HG02943 (cell line): ENCODE measurements at regions not wholly inside any gene's neighbourhood (a gene's known extent, or its start where the extent isn't known, plus 50 kb on each side); places are given as distances from the start of the nearest gene placed in this dataset.
"Not testable (repeated sequence)": the region's sequence is repeated elsewhere in the genome, so short reads cannot be mapped to it uniquely, and the experiment has no call there.

Experiments
- ATAC-seq: cut with Tn5 transposase; IDR thresholded peaks from one replicate; pipeline ENCODE4 v1.9.1; 2021; ENCODE audit warnings: mild to moderate bottlenecking, low read depth, moderate library complexity; ENCODE audit not compliant: unreplicated experiment

DNA sequence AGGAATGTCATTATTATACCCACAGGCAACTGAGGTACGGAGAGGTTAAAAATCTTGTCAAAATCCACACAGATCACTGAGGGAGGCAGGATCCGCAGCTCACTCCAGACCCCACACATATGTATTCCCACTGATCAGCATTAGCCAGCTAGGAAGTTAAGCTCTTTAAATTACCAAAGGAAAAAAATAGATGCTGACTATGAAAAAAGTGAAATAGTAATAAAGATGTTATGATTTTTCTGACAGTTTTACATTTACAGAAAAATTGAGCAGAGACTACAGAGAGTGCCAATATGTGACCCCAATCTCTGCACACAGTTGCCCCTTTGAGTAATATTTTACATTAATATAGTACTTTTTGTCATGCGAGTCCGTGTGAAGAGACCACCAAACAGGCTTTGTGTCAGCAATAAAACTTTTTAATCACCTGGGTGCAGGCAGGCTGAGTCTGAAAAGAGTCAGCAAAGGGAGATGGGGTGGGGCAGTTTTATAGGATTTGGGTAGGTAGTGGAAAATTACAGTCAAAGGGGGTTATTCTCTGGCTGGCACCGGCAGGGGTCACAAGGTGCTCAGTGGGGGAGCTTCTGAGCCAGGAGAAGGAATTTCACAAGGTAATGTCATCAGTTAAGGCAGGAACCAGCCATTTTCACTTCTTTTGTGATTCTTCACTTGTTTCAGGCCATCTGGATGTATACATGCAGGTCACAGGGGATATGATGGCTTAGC, 61.9 kb upstream of the NAA35 start:
- ATAC-seq = not testable (repeated sequence)

DNA sequence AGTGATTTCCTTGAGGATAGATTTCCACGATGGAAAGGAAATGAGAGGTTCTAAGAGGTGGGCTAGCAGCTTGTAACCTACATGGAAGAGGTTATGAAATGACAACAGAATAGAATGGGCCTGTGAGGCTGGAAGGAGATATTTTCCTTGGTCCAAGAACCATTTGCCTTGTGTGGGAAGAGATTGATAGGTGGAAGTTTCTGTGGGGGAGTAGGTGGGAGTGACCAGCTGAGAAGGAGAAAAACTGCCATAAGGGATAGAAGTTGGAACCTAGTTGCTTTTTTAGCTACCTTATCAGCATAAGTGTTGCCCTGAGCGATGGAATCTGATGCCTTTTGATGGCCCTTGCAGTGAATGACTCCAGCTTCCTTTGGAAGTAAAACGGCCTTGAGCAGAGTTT, 60.4 kb upstream of the NAA35 start:
- ATAC-seq = not testable (repeated sequence)

DNA sequence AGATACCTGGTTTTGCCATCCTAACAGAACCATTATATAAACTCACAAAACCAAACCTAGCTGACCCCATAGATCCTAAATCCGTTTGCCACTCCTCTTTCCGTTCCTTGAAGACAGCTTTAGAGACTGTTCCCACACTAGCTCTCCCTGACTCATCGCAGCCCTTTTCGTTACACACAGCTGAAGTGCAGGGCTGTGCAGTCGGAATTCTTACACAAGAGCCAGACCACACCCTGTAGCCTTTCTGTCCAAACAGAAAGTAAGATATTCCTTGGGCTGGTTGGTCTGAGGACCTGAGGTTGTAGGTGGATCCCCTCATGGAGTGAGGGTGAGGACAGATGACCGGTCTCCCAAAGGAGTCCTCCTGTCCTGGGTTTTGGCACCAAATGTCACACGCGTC, 56.7 kb upstream of the NAA35 start:
- ATAC-seq = no peak

DNA sequence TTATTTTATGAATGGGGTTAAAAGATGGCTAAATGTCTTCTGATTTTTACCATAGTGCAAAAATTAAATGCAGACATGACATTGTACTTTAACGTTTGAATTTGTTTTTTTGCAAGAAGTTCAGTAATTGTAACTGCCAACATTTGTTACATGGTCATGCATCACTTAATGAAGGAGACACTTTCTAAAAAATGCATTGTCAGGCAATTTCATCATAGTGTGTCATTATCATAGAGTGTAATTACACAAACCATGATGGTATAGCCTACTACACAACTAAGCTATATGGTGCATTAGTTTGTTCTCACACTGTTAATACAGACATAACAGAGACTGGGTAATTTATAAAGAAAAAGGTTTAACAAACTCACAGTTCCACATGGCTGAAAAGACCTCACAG, 50.0 kb upstream of the NAA35 start:
- ATAC-seq = no peak
